NB4 (cell line): ENCODE measurements at regions not wholly inside any gene's neighbourhood (a gene's known extent, or its start where the extent isn't known, plus 50 kb on each side); places are given as distances from the start of the nearest gene placed in this dataset.

ENCODE experiments used
- POLR2A ChIP-seq: IDR thresholded peaks from 2 replicates; pipeline ENCODE4 v1.6.1; 2011; ENCODE audit warnings: mild to moderate bottlenecking; ENCODE audit not compliant: insufficient read length; ENCODE audit errors: extremely low read depth
- TF ChIP-seq, protein P1 (sequence below): IDR thresholded peaks from one replicate; pipeline ENCODE4 v1.5.1; 2012; ENCODE audit warnings: low read depth, low read length
- TF ChIP-seq, protein P2 (sequence below): IDR thresholded peaks from 2 replicates; pipeline ENCODE4 v1.6.1; 2011; ENCODE audit warnings: low read depth, low read length

DNA sequence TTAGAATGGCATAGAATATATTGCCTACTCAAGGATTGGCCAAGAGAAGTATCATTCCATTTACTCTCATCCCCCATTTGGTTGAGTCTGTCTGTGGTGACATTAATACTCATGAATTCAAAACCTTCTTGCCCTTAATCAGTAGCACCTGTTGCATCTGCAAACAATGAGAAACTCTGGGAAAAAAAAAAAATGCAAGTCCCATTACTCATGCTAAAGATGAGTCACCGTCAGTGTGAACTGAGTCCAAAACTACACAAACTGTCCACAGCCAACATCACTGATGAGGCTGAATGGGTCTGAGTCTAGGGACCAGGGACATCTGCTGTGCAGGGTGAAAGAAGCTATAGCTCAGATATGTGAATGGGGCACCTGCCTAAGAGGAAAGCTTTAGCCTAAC lies 96.9 kb upstream of the ADAMTS18 start:
- TF ChIP-seq, protein P1, sequence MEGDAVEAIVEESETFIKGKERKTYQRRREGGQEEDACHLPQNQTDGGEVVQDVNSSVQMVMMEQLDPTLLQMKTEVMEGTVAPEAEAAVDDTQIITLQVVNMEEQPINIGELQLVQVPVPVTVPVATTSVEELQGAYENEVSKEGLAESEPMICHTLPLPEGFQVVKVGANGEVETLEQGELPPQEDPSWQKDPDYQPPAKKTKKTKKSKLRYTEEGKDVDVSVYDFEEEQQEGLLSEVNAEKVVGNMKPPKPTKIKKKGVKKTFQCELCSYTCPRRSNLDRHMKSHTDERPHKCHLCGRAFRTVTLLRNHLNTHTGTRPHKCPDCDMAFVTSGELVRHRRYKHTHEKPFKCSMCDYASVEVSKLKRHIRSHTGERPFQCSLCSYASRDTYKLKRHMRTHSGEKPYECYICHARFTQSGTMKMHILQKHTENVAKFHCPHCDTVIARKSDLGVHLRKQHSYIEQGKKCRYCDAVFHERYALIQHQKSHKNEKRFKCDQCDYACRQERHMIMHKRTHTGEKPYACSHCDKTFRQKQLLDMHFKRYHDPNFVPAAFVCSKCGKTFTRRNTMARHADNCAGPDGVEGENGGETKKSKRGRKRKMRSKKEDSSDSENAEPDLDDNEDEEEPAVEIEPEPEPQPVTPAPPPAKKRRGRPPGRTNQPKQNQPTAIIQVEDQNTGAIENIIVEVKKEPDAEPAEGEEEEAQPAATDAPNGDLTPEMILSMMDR, result no peak
- no peak for TF ChIP-seq POLR2A
- TF ChIP-seq, protein P2, sequence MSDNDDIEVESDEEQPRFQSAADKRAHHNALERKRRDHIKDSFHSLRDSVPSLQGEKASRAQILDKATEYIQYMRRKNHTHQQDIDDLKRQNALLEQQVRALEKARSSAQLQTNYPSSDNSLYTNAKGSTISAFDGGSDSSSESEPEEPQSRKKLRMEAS, result no peak
